HCT116 (cell line): ENCODE measurements at regions not wholly inside any gene's neighbourhood (a gene's known extent, or its start where the extent isn't known, plus 50 kb on each side); places are given as distances from the start of the nearest gene placed in this dataset.

Source experiments
- CBX3 ChIP-seq: IDR thresholded peaks from 2 replicates; pipeline ENCODE4 v1.6.1; 2012; ENCODE audit warnings: low read depth
- CEBPB ChIP-seq: IDR thresholded peaks from 2 replicates; pipeline ENCODE4 v1.6.1; 2012; ENCODE audit warnings: low read depth
- EGR1 ChIP-seq: IDR thresholded peaks from 2 replicates; pipeline ENCODE4 v1.6.1; 2012; ENCODE audit warnings: low read depth
- FOSL1 ChIP-seq: IDR thresholded peaks from 2 replicates; pipeline ENCODE4 v1.6.1; 2012; ENCODE audit warnings: low read depth
- POLR2A ChIP-seq: IDR thresholded peaks from 2 replicates; pipeline ENCODE4 v1.7.0; 2011; ENCODE audit warnings: borderline replicate concordance; ENCODE audit not compliant: insufficient read depth, insufficient read length; ENCODE audit errors: extremely low read depth
- SIN3A ChIP-seq: IDR thresholded peaks from 2 replicates; pipeline ENCODE4 v1.6.1; 2012; ENCODE audit warnings: low read depth
- SP1 ChIP-seq: IDR thresholded peaks from 2 replicates; pipeline ENCODE4 v1.6.1; 2012; ENCODE audit warnings: low read depth
- SRF ChIP-seq: IDR thresholded peaks from 2 replicates; pipeline ENCODE4 v1.6.1; 2012; ENCODE audit warnings: low read depth
- YY1 ChIP-seq: IDR thresholded peaks from 2 replicates; pipeline ENCODE4 v1.6.1; 2011; ENCODE audit warnings: low read length, low read depth, moderate library complexity, mild to moderate bottlenecking; ENCODE audit not compliant: insufficient replicate concordance; ENCODE audit errors: extremely low read depth
- ZFX ChIP-seq: fragments of 450-650 bp; IDR thresholded peaks from 2 replicates; pipeline ENCODE4 v1.6.1; 2017
- TF ChIP-seq, protein P1 (sequence below): IDR thresholded peaks from 2 replicates; pipeline ENCODE4 v1.6.1; 2012; ENCODE audit warnings: low read depth
- TF ChIP-seq, protein P2 (sequence below): IDR thresholded peaks from 2 replicates; pipeline ENCODE4 v1.6.1; 2011; ENCODE audit warnings: mild to moderate bottlenecking, low read length, moderate library complexity; ENCODE audit not compliant: insufficient replicate concordance; ENCODE audit errors: extremely low read depth

DNA sequence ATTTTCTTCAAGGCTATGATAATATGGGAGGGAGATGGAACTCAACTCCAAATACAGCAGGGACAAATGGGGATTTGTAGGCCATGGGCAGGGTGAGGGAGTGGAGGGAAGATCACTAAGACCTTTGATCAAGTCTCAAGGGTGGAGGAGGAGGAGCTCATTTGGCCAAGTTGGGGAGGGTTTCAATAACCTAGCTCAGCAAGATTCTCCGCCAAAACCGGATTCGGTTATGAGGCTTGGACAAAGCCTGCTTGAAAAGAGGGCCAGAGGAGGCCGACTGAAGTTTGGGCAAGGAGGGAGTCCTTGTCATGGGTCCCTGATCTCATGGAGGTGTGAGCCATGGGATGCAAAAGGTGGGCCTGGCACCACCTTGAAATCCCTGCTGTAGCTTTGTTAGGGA, 68.8 kb downstream of the TSN start (continued):
- TF ChIP-seq, protein P1, sequence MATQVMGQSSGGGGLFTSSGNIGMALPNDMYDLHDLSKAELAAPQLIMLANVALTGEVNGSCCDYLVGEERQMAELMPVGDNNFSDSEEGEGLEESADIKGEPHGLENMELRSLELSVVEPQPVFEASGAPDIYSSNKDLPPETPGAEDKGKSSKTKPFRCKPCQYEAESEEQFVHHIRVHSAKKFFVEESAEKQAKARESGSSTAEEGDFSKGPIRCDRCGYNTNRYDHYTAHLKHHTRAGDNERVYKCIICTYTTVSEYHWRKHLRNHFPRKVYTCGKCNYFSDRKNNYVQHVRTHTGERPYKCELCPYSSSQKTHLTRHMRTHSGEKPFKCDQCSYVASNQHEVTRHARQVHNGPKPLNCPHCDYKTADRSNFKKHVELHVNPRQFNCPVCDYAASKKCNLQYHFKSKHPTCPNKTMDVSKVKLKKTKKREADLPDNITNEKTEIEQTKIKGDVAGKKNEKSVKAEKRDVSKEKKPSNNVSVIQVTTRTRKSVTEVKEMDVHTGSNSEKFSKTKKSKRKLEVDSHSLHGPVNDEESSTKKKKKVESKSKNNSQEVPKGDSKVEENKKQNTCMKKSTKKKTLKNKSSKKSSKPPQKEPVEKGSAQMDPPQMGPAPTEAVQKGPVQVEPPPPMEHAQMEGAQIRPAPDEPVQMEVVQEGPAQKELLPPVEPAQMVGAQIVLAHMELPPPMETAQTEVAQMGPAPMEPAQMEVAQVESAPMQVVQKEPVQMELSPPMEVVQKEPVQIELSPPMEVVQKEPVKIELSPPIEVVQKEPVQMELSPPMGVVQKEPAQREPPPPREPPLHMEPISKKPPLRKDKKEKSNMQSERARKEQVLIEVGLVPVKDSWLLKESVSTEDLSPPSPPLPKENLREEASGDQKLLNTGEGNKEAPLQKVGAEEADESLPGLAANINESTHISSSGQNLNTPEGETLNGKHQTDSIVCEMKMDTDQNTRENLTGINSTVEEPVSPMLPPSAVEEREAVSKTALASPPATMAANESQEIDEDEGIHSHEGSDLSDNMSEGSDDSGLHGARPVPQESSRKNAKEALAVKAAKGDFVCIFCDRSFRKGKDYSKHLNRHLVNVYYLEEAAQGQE: no peak
- TF ChIP-seq ZFX (no peak), FOSL1 (no peak), YY1 (no peak), SRF (no peak), CEBPB (no peak), SP1 (no peak), EGR1 (no peak), SIN3A (no peak), POLR2A (no peak), CBX3 (no peak)
- TF ChIP-seq, protein P2, sequence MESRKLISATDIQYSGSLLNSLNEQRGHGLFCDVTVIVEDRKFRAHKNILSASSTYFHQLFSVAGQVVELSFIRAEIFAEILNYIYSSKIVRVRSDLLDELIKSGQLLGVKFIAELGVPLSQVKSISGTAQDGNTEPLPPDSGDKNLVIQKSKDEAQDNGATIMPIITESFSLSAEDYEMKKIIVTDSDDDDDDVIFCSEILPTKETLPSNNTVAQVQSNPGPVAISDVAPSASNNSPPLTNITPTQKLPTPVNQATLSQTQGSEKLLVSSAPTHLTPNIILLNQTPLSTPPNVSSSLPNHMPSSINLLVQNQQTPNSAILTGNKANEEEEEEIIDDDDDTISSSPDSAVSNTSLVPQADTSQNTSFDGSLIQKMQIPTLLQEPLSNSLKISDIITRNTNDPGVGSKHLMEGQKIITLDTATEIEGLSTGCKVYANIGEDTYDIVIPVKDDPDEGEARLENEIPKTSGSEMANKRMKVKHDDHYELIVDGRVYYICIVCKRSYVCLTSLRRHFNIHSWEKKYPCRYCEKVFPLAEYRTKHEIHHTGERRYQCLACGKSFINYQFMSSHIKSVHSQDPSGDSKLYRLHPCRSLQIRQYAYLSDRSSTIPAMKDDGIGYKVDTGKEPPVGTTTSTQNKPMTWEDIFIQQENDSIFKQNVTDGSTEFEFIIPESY: no peak
